Trophoblast cell (in vitro differentiated cells and primary cell): ENCODE measurements at regions not wholly inside any gene's neighbourhood (a gene's known extent, or its start where the extent isn't known, plus 50 kb on each side); places are given as distances from the start of the nearest gene placed in this dataset.

Experiments used
- DNase-seq, 2 donors: peaks; one replicate each; pipeline ENCODE4 v3.0.0-alpha.2; 2016
- H2AFZ ChIP-seq: 2 replicates; pipeline ENCODE4 v1.6.1; 2013; ENCODE audit warnings: low read length, moderate library complexity, mild to moderate bottlenecking; ENCODE audit not compliant: insufficient read depth, poor library complexity
- H2AK5ac ChIP-seq: 2 replicates; pipeline ENCODE4 v1.6.1; 2013; ENCODE audit warnings: mild to moderate bottlenecking, low read length
- H2BK120ac ChIP-seq: 2 replicates; pipeline ENCODE4 v1.6.1; 2013; ENCODE audit warnings: low read length, mild to moderate bottlenecking, moderate library complexity; ENCODE audit not compliant: insufficient read depth, poor library complexity
- H2BK12ac ChIP-seq: 2 replicates; pipeline ENCODE4 v1.6.1; 2013; ENCODE audit warnings: mild to moderate bottlenecking, low read length, moderate library complexity
- H2BK5ac ChIP-seq: 2 replicates; pipeline ENCODE4 v1.6.1; 2013; ENCODE audit warnings: low read length, low read depth, moderate library complexity, mild to moderate bottlenecking; ENCODE audit not compliant: poor library complexity
- H3K14ac ChIP-seq: 2 replicates; pipeline ENCODE4 v1.6.1; 2013; ENCODE audit warnings: mild to moderate bottlenecking, low read length
- H3K18ac ChIP-seq: 2 replicates; pipeline ENCODE4 v1.6.1; 2013; ENCODE audit warnings: mild to moderate bottlenecking, low read length
- H3K23ac ChIP-seq: 2 replicates; pipeline ENCODE4 v1.6.1; 2013; ENCODE audit warnings: low read length
- H3K27ac ChIP-seq: 2 replicates; pipeline ENCODE4 v1.5.1; 2013; ENCODE audit warnings: low read depth, mild to moderate bottlenecking, inconsistent platforms, low read length, moderate library complexity
- H3K27me3 ChIP-seq: 2 replicates; pipeline ENCODE4 v1.6.1; 2013; ENCODE audit warnings: inconsistent platforms, mild to moderate bottlenecking, low read length, moderate library complexity; ENCODE audit not compliant: insufficient read depth
- H3K36me3 ChIP-seq, 2 experiments: 1 replicate in 1 of 2; 2 replicates in 1 of 2; pipeline ENCODE4 v1.6.1; 2013; ENCODE audit warnings: low read length in 2 of 2, mild to moderate bottlenecking in 2 of 2, moderate library complexity in 1 of 2; ENCODE audit not compliant: insufficient read depth in 2 of 2, control insufficient read depth in 1 of 2
- H3K4ac ChIP-seq: 2 replicates; pipeline ENCODE4 v1.6.1; 2013; ENCODE audit warnings: low read depth, mild to moderate bottlenecking, low read length, moderate library complexity
- H3K4me1 ChIP-seq, 2 experiments: 1 replicate in 1 of 2; 2 replicates in 1 of 2; pipeline ENCODE4 v1.6.1; 2013; ENCODE audit warnings: low read length in 2 of 2, mild to moderate bottlenecking in 2 of 2, moderate library complexity in 1 of 2; ENCODE audit not compliant: insufficient read depth in 2 of 2, control insufficient read depth in 1 of 2
- H3K4me2 ChIP-seq: 2 replicates; pipeline ENCODE4 v1.6.1; 2013; ENCODE audit warnings: inconsistent platforms, mild to moderate bottlenecking, low read length, moderate library complexity
- H3K4me3 ChIP-seq: 2 replicates; pipeline ENCODE4 v1.5.1; 2013; ENCODE audit warnings: mild to moderate bottlenecking, low read depth, low read length, inconsistent platforms
- H3K79me1 ChIP-seq: one replicate; pipeline ENCODE4 v1.6.1; 2013; ENCODE audit warnings: low read length
- H3K79me2 ChIP-seq: 2 replicates; pipeline ENCODE4 v1.6.1; 2013; ENCODE audit warnings: low read length, mild to moderate bottlenecking; ENCODE audit not compliant: control insufficient read depth, insufficient read depth, poor library complexity
- H3K9ac ChIP-seq: 2 replicates; pipeline ENCODE4 v1.6.1; 2013; ENCODE audit warnings: mild to moderate bottlenecking, low read length
- H3K9me3 ChIP-seq: 2 replicates; pipeline ENCODE4 v1.6.1; 2013; ENCODE audit warnings: low read depth, mild to moderate bottlenecking, control low read depth, inconsistent platforms, low read length; ENCODE audit not compliant: insufficient read depth
- H4K12ac ChIP-seq: 2 replicates; pipeline ENCODE4 v1.6.1; 2013; ENCODE audit warnings: low read depth, mild to moderate bottlenecking, low read length, moderate library complexity
- H4K8ac ChIP-seq: 2 replicates; pipeline ENCODE4 v1.6.1; 2013; ENCODE audit warnings: low read depth, mild to moderate bottlenecking, low read length, moderate library complexity
- H4K91ac ChIP-seq: one replicate; pipeline ENCODE4 v1.6.1; 2013; ENCODE audit warnings: low read depth, mild to moderate bottlenecking, low read length, moderate library complexity
- WGBS: extraction: QIAGEN DNeasy Blood & Tissue Kit; methylation state at CpG from one replicate; pipeline ENCODE4 v1.1.7; 2013; ENCODE audit warnings: missing lambda C conversion rate; ENCODE audit not compliant: insufficient read length, insufficient coverage; ENCODE audit errors: extremely low coverage; 5-methylcytosine and 5-hydroxymethylcytosine counted together

DNA sequence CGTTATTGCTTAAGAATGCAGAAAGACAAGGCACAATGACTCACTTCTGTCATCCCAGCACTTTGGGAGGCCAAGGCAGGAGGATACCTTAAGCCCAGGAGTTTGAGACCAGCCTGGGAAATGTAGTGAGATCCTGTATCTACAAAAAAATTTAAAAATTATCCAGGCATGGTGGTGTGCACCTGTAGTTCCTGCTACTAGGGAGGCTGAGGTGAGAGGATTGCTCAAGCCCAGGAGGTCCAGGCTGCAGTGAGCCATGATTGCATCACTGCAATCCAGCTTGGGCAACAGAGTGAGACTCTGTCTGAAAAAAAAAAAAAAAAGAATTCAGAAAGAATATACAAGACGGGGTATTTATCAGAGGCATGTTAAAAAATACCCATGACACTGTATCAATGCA is 182.0 kb upstream of the SPOPL start:
- no peaks in the 10 kb centered on the region for H3K36me3 ChIP-seq
- no peak overlapping the region for H3K4me2 ChIP-seq
- no CpG with 5 or more reads among the region's 2 CpGs for WGBS
- H3K27ac ChIP-seq: no peak overlapping the region
- H4K91ac ChIP-seq: no peak overlapping the region
- no peaks in the 10 kb centered on the region for H3K27me3 ChIP-seq
- no peak overlapping the region for H2BK12ac ChIP-seq
- H3K4ac ChIP-seq: no peak overlapping the region
- H2BK120ac ChIP-seq: no peak overlapping the region
- H3K14ac ChIP-seq: no peak overlapping the region
- no peak overlapping the region for H4K8ac ChIP-seq
- no peak overlapping the region for H2AK5ac ChIP-seq
- H3K9ac ChIP-seq: no peak overlapping the region
- DNase-seq: peak; percentile 86 to 93
- no peak overlapping the region for H4K12ac ChIP-seq
- H2BK5ac ChIP-seq: no peak overlapping the region
- peaks cover 2% of the 10 kb centered on the region for H3K79me1 ChIP-seq
- H3K18ac ChIP-seq: no peak overlapping the region
- H3K79me2 ChIP-seq: no peaks in the 10 kb centered on the region
- H3K9me3 ChIP-seq: peaks cover 5% of the 10 kb centered on the region
- no peaks in the 10 kb centered on the region for H3K4me1 ChIP-seq
- H3K4me3 ChIP-seq: no peak overlapping the region
- no peak overlapping the region for H2AFZ ChIP-seq
- no peak overlapping the region for H3K23ac ChIP-seq

DNA sequence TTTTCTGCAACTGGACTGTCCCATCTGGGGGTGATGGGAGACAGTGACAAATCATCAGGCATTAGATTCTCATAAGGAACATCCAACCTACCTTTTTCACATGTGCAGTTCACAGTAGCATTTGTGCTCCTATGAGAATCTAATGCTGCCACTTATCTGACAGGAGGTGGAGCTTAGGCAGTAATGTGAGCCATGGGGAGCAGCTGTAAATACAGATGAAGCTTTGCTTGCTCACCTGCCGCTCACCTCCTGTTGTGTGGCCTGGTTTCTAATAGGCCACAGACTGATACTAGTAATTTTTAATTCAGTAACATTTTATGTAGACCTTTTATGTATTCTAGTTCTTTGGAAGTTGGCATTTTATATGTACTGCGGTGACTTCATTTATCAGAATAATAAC is 180.1 kb upstream of the SPOPL start:
- H3K27me3 ChIP-seq: no peaks in the 10 kb centered on the region
- H3K14ac ChIP-seq: no peak overlapping the region
- H3K23ac ChIP-seq: no peak overlapping the region
- no peak overlapping the region for H2BK120ac ChIP-seq
- H2BK12ac ChIP-seq: no peak overlapping the region
- no peak overlapping the region for H4K8ac ChIP-seq
- no peak overlapping the region for H3K4me2 ChIP-seq
- H3K36me3 ChIP-seq: no peaks in the 10 kb centered on the region
- no peaks in the 10 kb centered on the region for H3K79me2 ChIP-seq
- H3K9ac ChIP-seq: no peak overlapping the region
- H3K79me1 ChIP-seq: peaks cover 5% of the 10 kb centered on the region
- H2AFZ ChIP-seq: no peak overlapping the region
- H2BK5ac ChIP-seq: no peak overlapping the region
- H3K27ac ChIP-seq: no peak overlapping the region
- no peaks in the 10 kb centered on the region for H3K9me3 ChIP-seq
- H2AK5ac ChIP-seq: no peak overlapping the region
- H3K4ac ChIP-seq: no peak overlapping the region
- no peak overlapping the region for H4K91ac ChIP-seq
- no peak overlapping the region for H3K18ac ChIP-seq
- H3K4me3 ChIP-seq: no peak overlapping the region
- no CpG with 5 or more reads among the region's 2 CpGs for WGBS
- DNase-seq: no peak
- no peaks in the 10 kb centered on the region for H3K4me1 ChIP-seq
- H4K12ac ChIP-seq: no peak overlapping the region

DNA sequence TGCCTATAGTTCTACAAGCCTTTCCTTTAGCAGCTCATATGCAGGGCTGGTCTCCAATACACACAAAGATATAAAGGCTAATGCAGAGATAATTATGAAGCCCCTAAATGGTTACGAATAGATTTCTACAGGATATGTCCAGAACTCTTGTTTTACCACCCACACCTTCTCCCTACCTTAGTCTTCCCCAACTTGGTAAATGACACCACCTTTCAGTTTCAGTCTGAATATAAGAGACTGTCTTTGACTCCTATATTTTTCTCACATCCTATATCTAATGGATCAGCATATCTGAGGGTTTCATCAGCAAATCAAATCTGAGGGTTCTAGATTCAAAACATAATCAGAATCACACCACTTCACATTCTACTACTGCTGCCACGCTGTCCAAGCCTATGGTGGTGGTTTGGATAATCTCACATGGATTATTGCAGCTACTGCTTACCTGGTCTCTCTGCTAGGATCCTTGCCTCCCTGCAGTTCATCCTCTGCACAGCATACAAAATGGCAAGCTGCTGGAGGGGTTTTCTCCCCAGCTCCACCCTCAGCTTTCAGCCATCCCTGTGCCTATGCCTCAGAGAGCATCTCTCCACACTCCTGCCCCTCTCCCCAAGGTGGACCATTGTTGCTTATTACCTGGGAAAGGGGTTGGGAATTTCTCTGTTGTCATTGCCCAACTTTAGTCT is 178.0 kb upstream of the SPOPL start:
- H2BK5ac ChIP-seq: no peak overlapping the region

DNA sequence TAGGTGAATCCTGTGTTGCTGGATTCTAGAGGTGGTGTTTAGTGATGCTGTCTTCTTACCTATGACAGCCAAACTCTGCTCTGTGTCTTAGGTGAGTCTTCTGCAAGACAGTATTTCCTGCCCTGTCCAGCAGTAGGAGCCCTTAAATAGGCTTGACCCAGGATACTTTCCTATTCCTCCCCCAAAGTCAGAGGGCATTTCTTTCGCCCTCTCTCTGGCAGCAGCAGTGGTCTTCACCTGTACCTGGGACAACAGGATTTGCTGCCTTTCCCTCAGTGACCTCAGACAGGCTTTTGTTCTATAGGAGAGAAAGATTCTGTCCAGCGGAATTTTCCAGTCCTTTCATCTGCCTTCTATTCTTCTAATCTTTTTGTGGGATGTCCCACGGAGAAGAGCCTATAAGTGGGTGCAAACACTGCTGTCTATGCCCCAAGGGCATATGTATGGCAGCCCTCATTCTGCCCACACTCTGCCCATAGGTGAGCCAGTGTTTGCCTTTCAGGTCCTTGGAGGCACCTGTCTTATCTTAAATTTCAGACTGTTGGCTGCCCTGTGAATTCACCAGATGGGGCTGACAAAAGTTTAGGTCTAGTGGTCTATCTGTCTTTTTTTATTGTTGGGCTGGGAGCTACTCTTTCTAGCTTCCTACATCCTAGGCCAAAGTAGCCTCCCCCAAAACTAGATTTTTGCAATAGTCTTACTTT is 177.3 kb upstream of the SPOPL start:
- H3K23ac ChIP-seq: no peak overlapping the region
- H2BK5ac ChIP-seq: no peak overlapping the region
- H2BK12ac ChIP-seq: peak overlapping the region; percentile 25
- H3K79me1 ChIP-seq: peaks cover 8% of the 10 kb centered on the region
- no peak overlapping the region for H3K27ac ChIP-seq
- no peak for DNase-seq
- H4K8ac ChIP-seq: no peak overlapping the region
- no peak overlapping the region for H2AFZ ChIP-seq
- no peaks in the 10 kb centered on the region for H3K36me3 ChIP-seq
- no peaks in the 10 kb centered on the region for H3K79me2 ChIP-seq
- no peak overlapping the region for H3K4me3 ChIP-seq
- no peak overlapping the region for H3K18ac ChIP-seq
- H3K4me1 ChIP-seq: no peaks in the 10 kb centered on the region
- H4K91ac ChIP-seq: no peak overlapping the region
- H2AK5ac ChIP-seq: no peak overlapping the region
- no peak overlapping the region for H3K9ac ChIP-seq
- no peaks in the 10 kb centered on the region for H3K27me3 ChIP-seq
- no peak overlapping the region for H4K12ac ChIP-seq
- no peak overlapping the region for H2BK120ac ChIP-seq
- no CpG with 5 or more reads among the region's 3 CpGs for WGBS
- H3K9me3 ChIP-seq: no peaks in the 10 kb centered on the region
- H3K4ac ChIP-seq: no peak overlapping the region
- no peak overlapping the region for H3K4me2 ChIP-seq
- H3K14ac ChIP-seq: no peak overlapping the region

More for the DNA sequence above, 178.0 kb upstream of the SPOPL start:
- Histone ChIP-seq H3K79me2 (no peaks in the 10 kb centered on the region), H3K4me2 (no peak overlapping the region), H3K4ac (no peak overlapping the region), H2AK5ac (no peak overlapping the region), H2BK12ac (no peak overlapping the region), H3K14ac (no peak overlapping the region), H3K79me1 (peaks cover 8% of the 10 kb centered on the region), H3K9ac (no peak overlapping the region), H3K23ac (no peak overlapping the region), H3K18ac (no peak overlapping the region), H2AFZ (no peak overlapping the region), H3K9me3 (no peaks in the 10 kb centered on the region), H4K12ac (no peak overlapping the region), H4K91ac (no peak overlapping the region), H3K4me1 (no peaks in the 10 kb centered on the region), H3K4me3 (no peak overlapping the region), H3K27ac (no peak overlapping the region), H3K36me3 (no peaks in the 10 kb centered on the region), H3K27me3 (no peaks in the 10 kb centered on the region), H2BK120ac (no peak overlapping the region), H4K8ac (no peak overlapping the region)
- no peak for DNase-seq
- WGBS: no CpG with 5 or more reads among the region's 2 CpGs
